Upper lobe of right lung (tissue), 1 donor: ENCODE measurements at regions not wholly inside any gene's neighbourhood (a gene's known extent, or its start where the extent isn't known, plus 50 kb on each side); places are given as distances from the start of the nearest gene placed in this dataset.

Experiments
- ATAC-seq: fragments of 200-7000 bp; cut with Tn5 transposase; one replicate; pipeline ENCODE4 v1.9.1; 2020; ENCODE audit warnings: mild to moderate bottlenecking, moderate library complexity
- DNase-seq: peaks from one replicate; pipeline ENCODE4 v3.0.0-alpha.2; 2020
- H3K27ac ChIP-seq: fragments of 200-600 bp; one replicate; pipeline ENCODE4 v1.8.0; 2022
- H3K27me3 ChIP-seq: fragments of 200-600 bp; one replicate; pipeline ENCODE4 v1.8.0; 2022; ENCODE audit warnings: mild to moderate bottlenecking
- H3K36me3 ChIP-seq: fragments of 200-600 bp; one replicate; pipeline ENCODE4 v1.8.0; 2022
- H3K4me1 ChIP-seq: fragments of 200-600 bp; one replicate; pipeline ENCODE4 v1.8.0; 2022
- H3K4me3 ChIP-seq: fragments of 200-600 bp; one replicate; pipeline ENCODE4 v1.8.0; 2022; ENCODE audit warnings: mild to moderate bottlenecking
- H3K9me3 ChIP-seq: fragments of 200-600 bp; one replicate; pipeline ENCODE4 v1.8.0; 2022
- CTCF ChIP-seq: fragments of 200-600 bp; IDR thresholded peaks from one replicate; pipeline ENCODE4 v1.8.0; 2022; ENCODE audit warnings: antibody characterized with exemption
- intact Hi-C: fragments of 100-400 bp; cut with DNase I; formaldehyde crosslinking; loops from one replicate; pipeline ENCODE4 v1.11.0; 2022
- donor health status: DM: no; HTN: yes; CAD: no; lungs with severe emphysema.

GRCh38 chr12:113749433-113749815, 216.7 kb downstream of the RBM19 start:
- ATAC-seq = no peak
- Histone ChIP-seq H3K4me1 (no peaks in the 10 kb centered on the region), H3K4me3 (no peak overlapping the region), H3K27me3 (peaks cover 4% of the 10 kb centered on the region), H3K27ac (no peak overlapping the region), H3K9me3 (no peaks in the 10 kb centered on the region), H3K36me3 (no peaks in the 10 kb centered on the region)
- intact Hi-C loops = no loop called here
- DNase-seq = no peak
- no peak for TF ChIP-seq CTCF

- Histone ChIP-seq H3K27me3 (no peaks in the 10 kb centered on the region), H3K27ac (no peak overlapping the region), H3K36me3 (no peaks in the 10 kb centered on the region), H3K9me3 (no peaks in the 10 kb centered on the region), H3K4me3 (no peak overlapping the region), H3K4me1 (no peaks in the 10 kb centered on the region)
- TF ChIP-seq CTCF = no peak
- intact Hi-C loops = no loop called here
- DNase-seq = no peak
- ATAC-seq = no peak
Observed at GRCh38 chr12:113748707-113749432, 217.3 kb downstream of the RBM19 start.

GRCh38 chr12:113747017-113747416, 219.1 kb downstream of the RBM19 start:
- TF ChIP-seq CTCF = no peak
- Histone ChIP-seq H3K27ac (no peak overlapping the region), H3K4me3 (no peak overlapping the region), H3K27me3 (no peaks in the 10 kb centered on the region), H3K9me3 (no peaks in the 10 kb centered on the region), H3K4me1 (no peaks in the 10 kb centered on the region), H3K36me3 (no peaks in the 10 kb centered on the region)
- no peak for DNase-seq
- intact Hi-C loops = no loop called here
- ATAC-seq = no peak

GRCh38 chr12:113744802-113745395, 221.2 kb downstream of the RBM19 start:
- H3K4me1 ChIP-seq = no peaks in the 10 kb centered on the region
- H3K9me3 ChIP-seq = no peaks in the 10 kb centered on the region
- no peak overlapping the region for H3K4me3 ChIP-seq
- no peak for TF ChIP-seq CTCF
- DNase-seq (no peak), ATAC-seq (no peak)
- intact Hi-C loops = no loop called here
- no peaks in the 10 kb centered on the region for H3K27me3 ChIP-seq
- H3K27ac ChIP-seq = no peak overlapping the region
- H3K36me3 ChIP-seq = no peaks in the 10 kb centered on the region

GRCh38 chr12:113742801-113743200, 223.3 kb downstream of the RBM19 start:
- no peak overlapping the region for H3K27ac ChIP-seq
- H3K27me3 ChIP-seq = no peaks in the 10 kb centered on the region
- H3K4me1 ChIP-seq = no peaks in the 10 kb centered on the region
- TF ChIP-seq CTCF = no peak
- H3K4me3 ChIP-seq = no peak overlapping the region
- no peak for ATAC-seq
- no peaks in the 10 kb centered on the region for H3K36me3 ChIP-seq
- intact Hi-C loops = no loop called here
- no peak for DNase-seq
- no peaks in the 10 kb centered on the region for H3K9me3 ChIP-seq
